Endothelial cell of hepatic sinusoid (primary cell): ENCODE measurements at regions not wholly inside any gene's neighbourhood (a gene's known extent, or its start where the extent isn't known, plus 50 kb on each side); places are given as distances from the start of the nearest gene placed in this dataset.
"Not testable (repeated sequence)": the region's sequence is repeated elsewhere in the genome, so short reads cannot be mapped to it uniquely, and the experiment has no call there.

Source experiments
- in situ Hi-C: cut with HindIII; loops from 2 replicates; pipeline ENCODE4 v1.10.0; 2017; ENCODE audit warnings: low sequenced_read_pairs

GRCh38 chrX:6990552-6991193, 156.8 kb upstream of the STS start:
- in situ Hi-C loops = no loop called here

DNA sequence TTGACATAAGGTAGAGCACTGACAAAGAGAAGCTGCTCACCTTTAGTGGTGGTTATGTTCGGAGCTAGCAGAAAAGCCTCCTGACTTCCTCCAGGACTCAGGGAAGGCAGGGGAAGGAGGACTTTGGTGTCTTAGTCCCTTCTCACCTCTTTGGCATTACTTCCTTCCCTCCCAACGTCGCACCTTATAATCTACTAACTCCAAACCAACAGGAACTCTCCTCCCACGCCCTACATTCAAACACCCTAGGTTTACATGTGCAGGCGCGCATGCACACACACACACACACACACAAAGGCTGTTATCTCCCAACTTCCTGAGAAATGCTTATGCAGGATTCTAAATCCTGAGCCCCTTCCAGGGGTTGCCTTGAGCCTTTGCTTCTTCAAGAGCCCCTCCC, 157.7 kb upstream of the STS start:
- in situ Hi-C loops = no loop called here

DNA sequence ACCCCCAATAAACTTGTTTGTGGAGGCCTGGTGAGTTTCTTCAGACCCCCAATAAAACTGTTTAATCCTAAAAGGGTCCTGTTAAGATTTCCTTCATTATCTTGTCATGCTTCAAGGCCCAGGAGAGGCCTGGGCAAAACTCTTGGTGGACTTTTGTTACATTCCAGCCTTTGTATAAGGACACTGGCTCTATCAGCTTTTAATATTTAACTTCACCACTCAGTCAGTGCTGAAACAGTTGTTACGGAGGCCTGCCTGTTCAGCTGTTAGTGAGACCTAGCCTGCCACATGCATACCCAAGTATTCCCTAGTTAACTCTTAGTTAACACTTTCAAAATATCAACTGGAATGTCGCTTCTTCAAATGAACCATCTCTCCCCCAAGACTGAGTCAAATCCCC, 158.8 kb upstream of the STS start:
- in situ Hi-C loops = not testable (repeated sequence)

DNA sequence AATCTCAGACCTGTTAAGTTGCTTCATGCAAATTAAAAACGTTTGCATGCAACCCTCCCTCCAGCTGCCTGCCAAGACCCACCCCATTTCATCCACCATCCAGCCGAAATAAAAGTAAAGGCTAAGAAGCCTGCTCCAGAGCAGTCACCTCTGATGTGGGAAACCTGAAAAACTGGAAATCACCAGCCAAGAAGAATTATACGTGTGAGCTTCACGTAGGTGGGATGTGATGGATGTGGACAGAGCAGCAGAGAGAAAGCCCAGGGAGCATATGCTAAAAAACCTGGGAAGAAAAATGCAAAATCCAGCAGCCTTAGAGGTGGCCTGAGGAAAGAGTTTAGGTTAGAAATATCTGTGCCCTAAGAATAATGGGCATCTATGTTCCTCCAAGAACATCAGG, 160.6 kb upstream of the STS start:
- in situ Hi-C loops = no loop called here

DNA sequence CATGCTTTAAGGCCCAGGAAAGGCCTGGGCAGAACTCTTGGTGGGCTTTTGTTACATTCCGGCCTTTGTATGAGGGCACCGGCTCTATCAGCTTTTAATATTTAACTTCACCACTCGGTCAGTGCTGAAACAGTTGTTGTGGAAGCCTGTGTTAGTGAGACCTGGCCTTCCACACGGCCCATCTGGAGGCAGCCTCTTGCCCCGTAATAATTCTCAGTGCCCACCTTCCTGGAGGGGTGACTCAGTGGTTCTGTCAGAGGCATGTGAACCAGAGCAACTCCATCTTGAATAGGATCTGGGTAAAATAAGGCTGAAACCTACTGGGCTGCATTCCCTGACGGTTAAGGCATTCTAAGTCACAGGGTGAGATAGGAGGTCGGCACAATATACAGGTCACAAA, 162.0 kb upstream of the STS start:
- in situ Hi-C loops = no loop called here

- in situ Hi-C loops = no loop called here
These were observed 164.1 kb upstream of the STS start for GRCh38 chrX:6983207-6983955.

DNA sequence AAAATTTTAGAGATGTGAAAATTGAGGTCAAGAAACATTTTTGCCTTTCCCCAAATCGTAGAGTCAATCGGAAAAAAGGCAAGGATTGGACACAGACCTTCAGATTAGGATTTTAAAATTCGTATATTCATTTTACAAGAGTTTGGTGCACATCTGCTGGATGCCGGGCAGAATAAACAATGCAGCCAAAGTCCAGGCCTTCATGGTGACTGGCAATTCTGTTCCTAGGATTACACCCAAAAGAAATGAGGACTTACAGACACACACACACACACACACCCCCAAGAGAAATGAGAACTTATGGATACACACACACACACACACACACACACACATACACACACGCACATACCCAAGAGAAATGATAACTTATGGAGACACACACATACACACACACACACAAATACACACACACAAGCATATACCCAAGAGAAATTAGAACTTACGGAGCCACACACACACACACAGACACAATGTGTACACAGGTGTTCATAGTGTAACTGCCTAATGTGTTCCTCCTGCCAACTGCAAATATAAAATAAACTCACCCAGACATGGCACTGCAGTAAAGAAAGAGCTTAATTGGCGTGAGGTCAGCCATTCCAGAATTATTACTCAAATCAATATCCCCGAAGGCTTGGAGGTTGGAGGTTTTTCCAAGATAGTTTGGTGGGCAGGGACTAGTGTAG, 165.7 kb upstream of the STS start:
- in situ Hi-C loops = no loop called here

- in situ Hi-C loops = no loop called here
These were observed 166.5 kb upstream of the STS start for GRCh38 chrX:6980981-6981380.

- in situ Hi-C loops = no loop called here
These were observed 179.3 kb upstream of the STS start for GRCh38 chrX:6968231-6968630.

DNA sequence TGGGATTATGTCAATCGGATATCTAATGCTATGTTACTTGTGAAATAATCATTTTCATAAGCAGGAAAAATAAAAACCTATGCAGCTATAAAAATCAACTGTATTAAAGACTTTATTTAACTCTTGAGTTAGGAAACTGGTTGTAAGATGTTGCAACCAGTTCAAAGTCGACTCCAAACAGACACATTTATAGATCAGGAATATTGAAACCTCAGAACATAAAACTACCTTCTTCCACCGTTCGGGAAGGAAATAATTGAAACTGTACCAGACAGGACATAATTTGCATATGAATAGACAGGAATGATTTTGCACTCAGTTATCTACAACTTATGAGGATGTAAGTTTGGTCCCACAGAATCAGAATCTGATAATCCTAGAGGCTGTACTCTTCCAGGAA, 181.8 kb upstream of the STS start:
- in situ Hi-C loops = no loop called here

- in situ Hi-C loops = no loop called here
These were observed 185.5 kb upstream of the STS start for GRCh38 chrX:6962006-6962355.

DNA sequence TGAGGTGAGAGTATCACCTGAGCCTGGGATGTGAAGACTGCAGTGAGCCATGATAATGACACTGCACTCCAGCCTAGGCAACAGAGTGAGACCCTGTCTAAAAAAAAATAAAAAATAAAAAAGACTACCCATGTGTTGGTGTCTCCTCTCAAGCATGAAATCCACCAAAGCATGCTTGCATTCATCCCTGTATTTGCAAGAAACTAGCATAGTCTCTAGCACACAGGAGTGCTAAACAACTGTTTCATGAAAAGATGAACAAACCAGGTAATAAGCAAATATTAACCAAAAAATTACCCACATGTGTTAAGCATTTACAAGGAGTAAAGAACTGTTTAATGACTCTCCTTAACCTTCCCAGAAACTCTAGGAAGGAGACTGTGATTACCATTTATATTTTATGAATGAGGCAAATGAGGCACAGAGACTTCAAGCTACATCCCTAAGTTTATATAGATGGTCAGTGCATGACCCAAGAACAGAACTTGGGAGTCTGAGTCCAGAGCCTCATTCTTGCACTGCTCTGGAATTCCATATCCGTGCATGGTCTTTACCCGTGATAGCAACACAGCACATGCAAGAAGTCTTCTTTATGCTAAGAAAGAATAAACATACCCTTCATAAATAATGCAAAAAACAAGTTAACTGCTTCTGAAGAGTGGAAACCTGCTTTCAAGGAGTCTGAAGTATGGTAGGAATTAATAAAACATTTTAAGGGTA, 186.1 kb upstream of the STS start:
- in situ Hi-C loops = no loop called here

DNA sequence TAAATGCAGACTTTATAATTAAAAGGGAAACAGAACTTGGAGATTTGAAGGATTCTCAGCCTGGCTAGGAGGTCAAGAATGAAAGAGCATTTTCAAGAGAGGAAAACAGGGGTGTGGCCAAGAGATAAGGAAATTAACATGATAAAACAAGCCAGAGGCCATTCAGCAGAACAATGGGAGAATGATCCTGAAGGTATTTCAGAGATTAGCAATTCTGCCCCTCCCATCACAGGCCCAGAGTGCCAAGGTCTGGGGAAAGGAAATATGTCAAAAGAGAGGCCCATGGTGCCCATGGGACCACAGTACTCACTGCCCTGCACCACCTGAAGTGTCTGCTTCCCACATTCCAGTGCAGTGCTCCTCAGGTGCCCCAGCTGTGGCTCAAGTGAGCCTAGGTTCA, 188.5 kb upstream of the STS start:
- in situ Hi-C loops = no loop called here

- in situ Hi-C loops = no loop called here
These were observed 192.7 kb upstream of the STS start for GRCh38 chrX:6954836-6955235.

DNA sequence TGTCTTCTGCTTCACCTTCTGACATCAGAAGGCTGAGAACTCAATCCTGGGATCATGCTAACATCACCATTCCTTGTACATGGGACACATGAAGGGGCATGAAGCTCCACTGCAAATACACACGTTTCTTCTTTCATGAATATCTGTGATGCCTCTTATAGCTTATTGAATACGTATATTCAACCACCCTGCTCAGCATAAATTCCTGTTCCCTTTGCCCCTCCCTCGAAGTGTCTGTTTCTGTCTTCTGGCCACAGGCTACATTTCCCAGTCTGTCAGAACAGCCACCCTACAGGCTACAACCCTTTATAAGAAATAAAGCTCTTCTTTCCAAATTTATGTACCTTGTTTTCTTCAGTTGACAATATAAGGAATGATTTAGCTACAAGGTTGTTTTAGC, 201.3 kb upstream of the STS start:
- in situ Hi-C loops = no loop called here

DNA sequence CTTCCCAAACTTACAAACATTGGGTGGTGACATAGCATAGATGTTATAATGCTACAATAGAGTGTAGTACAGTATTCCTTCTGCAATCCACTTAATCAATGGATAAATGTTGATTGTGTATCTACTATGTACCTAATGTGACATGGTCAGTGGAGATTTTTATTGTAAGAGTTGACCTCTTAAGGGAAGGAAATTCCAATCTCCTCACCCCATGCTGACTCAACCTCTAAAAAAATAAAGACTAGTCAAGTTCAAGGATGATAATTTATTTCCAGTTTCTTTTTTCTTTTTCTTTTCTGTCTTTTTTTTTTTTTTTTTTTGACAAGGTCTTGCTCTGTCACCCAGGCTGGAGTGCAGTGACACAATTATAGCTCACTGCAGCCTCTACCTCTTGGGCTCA, 206.5 kb upstream of the STS start:
- in situ Hi-C loops = no loop called here

- in situ Hi-C loops = not testable (repeated sequence)
These were observed 214.6 kb upstream of the STS start for GRCh38 chrX:6932942-6933341.

DNA sequence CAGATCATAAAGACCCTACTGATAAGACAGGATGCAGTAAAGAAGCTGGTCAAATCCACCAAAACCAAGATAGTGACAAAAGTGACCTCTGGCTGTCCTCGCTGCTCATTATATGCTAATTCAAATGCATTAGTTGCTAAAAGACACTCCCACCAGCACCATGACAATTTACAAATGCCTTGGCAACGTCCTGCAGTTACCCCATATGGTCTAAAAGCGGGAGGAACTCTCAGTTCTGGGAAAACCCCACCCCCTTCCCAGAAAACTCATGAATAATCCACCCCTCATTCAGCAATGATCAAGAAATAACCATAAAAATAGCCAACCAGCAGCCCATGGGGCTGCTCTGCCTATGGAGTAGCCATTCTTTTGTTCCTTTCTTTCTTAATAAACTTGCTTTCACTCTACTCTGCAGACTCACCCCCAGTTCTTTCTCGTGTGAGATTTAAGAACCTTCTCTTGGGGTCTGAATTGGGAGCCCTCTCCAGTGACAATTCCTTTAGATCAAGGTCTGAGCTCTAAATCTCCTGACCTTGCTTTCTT, 217.1 kb upstream of the STS start:
- in situ Hi-C loops = no loop called here

GRCh38 chrX:6924443-6925077, 223.0 kb upstream of the STS start:
- in situ Hi-C loops = no loop called here

GRCh38 chrX:6917666-6918065, 229.8 kb upstream of the STS start:
- in situ Hi-C loops = loop anchor here (5.0 kb wide), 1 partner anchor 50 kb away; no protein-coding TSS in a partner anchor

DNA sequence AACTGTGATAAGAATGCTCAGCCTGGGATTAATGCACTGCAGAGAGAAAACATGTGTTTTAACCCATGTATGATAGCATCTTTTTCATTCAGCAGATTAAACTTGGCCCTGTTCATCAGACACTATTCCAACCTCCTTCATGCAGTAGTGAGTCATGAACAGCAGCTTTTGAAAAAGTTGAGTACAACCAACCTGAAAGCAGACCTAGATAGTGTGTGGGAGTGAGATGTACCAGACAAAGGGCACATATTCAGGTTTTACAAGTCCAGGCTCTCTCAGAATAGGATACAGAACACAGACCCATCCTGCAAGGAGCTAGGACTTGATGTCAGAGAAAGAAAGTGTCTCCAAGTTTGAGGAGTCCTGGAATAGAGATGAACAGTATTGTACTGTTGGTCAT, 237.3 kb upstream of the STS start:
- in situ Hi-C loops = no loop called here
